ENCODE measurements at regions not wholly inside any gene's neighbourhood (a gene's known extent, or its start where the extent isn't known, plus 50 kb on each side); places are given as distances from the start of the nearest gene placed in this dataset.

DNA sequence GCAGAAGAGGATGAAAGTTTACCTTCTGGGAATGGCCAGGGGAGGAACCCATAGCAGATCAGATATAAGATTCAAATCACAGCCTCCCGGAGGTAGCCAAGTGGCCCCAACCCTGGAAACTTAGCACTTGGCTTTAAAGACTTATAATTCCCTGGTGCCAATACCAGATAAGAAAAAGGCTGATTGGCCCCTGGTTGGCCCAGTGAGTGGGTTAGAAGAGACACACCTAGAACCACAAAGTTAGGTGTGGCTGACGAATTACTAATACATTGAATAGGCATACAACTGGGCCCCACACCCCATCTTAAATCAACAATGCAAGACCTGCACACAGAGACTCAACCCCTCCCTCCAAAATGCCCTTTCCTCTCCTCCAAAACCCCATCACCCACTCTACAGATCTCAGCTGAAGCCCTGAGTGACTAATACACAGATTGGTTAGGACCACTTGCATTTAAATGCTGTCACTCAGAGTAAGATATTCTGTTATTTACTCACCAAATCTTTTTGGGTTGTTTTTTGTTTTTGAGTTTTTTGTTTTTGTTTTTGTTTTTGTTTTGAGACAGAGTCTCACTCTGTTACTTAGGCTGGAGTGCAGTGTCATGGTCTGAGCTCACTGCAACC is 315.4 kb upstream of the JARID2 start:
- intact Hi-C loops (cut with micrococcal nuclease): no loop called here

DNA sequence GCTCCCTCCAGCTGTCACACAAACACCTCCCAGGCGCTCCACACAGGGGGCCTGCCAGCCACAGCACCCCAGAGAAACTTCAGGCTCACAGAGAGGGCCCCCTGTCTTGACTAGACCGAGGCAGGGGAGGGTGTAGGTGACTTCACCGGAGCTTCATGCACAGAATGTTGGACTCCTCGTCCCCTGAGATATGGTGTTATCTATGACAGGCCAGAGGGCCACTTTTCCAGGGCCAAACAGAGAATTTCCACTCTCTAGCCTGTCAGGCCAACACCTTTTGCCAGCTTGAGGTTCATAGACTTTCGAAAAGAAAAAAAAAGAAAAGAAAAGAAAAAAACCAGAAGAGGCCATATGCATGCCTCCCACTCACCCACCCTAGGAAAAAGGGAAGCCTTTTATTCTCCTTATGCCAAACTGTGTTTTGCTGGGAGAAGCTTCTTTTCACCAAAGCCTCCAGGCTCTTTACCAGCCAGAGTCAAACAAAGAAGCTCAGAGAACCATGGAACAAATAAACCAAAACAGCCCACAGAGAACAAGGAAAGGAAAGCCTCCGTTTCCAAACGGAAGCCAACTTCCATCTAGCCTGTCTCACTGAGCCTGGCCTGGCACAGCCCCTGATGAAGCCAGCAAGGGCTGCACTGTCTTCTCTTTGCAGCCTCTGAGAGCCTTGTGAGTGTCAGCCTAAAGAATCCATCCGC is 313.2 kb upstream of the JARID2 start:
- intact Hi-C loops (cut with micrococcal nuclease): no loop called here

DNA sequence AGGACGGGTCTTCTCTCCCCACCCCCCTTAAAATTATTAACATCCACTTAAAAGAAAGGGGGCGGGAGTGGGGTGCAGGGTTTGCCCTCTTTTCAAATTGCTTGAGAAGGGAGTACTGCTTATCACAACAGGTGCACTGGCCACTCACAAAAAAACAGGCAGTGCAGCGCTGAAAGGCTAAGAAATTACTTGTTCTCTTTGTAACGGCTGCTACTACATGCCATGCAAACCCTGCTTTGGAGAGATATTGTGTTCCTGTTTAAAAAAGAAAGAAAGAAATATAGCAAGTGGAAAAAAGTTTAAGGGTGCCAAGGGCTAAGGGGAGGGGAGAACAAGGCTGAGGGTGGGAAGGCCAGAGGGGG is 312.7 kb upstream of the JARID2 start:
- intact Hi-C loops (cut with micrococcal nuclease): no loop called here

- intact Hi-C loops (cut with micrococcal nuclease): no loop called here
Observed at GRCh38 chr6:14934013-14934412, 311.9 kb upstream of the JARID2 start.

DNA sequence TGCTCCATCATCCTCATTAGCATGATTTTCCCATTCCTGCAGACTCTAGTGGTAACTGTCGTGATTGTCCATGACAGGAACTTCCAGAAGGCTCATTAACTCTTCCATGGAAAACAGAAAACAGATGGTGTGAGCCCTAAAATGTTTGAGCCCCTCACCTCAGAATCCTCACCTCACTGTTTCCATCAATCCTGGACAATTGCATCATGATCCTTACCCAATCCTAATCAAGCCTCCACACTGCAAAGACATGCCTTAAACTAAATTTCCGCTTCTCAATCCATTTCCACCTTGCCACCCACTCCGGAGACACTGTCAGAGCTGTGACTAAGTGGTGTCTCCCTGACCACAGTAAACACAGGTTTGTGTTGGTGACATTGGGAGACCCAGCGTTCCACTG is 311.0 kb upstream of the JARID2 start:
- intact Hi-C loops (cut with micrococcal nuclease): no loop called here

DNA sequence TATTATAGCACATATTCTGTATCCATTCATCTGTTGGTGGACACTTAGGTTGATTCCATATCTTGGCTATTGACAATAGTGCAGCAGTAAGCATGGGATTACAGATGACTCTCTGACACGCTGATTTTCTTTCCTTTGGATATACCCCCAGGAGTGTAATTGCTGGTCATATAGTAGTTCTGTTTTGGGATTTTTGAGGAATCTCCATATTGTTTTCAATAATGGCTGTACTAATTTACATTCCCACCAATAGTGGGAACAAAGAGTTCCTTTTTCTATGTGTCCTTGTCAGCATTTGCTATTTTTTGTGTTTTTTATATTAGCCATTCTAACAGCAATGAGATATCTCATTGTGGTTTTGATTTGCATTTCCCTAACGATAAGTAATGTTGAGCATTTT is 309.0 kb upstream of the JARID2 start:
- intact Hi-C loops (cut with micrococcal nuclease): no loop called here

DNA sequence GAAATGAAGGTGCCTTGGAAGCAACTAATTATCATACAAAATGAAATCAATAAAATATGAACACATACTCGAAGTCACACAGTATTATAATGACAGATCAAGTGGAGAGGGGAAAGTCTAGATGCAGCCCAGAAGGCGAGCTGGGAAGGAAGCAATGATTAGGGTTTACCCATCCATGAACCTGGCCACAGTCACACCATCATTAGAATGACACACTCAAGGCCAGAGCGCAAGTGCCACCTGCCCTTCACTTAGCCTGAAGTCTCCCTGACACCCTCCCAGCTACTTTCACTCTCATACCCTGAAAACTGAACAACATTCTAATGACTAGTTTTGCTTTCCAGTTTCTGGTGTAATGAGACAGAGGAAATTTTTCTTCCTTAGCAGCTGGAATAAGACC is 302.8 kb upstream of the JARID2 start:
- intact Hi-C loops (cut with micrococcal nuclease): no loop called here

- intact Hi-C loops (cut with micrococcal nuclease): no loop called here
Observed at GRCh38 chr6:14944593-14944992, 301.3 kb upstream of the JARID2 start.

GRCh38 chr6:14945461-14946185 is 300.2 kb upstream of the JARID2 start:
- intact Hi-C loops (cut with micrococcal nuclease): no loop called here

DNA sequence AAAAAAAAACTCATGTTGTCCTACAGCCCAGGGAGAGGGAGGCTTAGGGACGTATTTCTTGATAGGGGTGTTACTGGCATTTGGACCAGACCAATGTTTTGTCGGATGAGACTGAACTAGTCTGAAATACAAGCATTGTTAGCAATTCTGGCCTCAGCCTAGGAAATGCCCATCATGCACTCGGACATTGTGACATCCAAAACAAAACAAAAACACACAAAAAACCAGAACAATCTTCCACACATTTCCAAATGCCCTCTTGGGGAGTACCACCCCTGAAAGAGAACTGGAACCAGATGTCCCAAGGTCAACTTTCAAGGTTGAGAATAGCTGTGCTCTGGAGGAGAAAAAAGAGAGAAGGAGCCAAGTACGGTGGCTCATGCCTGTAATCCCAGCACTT is 299.1 kb upstream of the JARID2 start:
- intact Hi-C loops (cut with micrococcal nuclease): no loop called here

GRCh38 chr6:14948586-14949245 is 297.2 kb upstream of the JARID2 start:
- intact Hi-C loops (cut with micrococcal nuclease): no loop called here

DNA sequence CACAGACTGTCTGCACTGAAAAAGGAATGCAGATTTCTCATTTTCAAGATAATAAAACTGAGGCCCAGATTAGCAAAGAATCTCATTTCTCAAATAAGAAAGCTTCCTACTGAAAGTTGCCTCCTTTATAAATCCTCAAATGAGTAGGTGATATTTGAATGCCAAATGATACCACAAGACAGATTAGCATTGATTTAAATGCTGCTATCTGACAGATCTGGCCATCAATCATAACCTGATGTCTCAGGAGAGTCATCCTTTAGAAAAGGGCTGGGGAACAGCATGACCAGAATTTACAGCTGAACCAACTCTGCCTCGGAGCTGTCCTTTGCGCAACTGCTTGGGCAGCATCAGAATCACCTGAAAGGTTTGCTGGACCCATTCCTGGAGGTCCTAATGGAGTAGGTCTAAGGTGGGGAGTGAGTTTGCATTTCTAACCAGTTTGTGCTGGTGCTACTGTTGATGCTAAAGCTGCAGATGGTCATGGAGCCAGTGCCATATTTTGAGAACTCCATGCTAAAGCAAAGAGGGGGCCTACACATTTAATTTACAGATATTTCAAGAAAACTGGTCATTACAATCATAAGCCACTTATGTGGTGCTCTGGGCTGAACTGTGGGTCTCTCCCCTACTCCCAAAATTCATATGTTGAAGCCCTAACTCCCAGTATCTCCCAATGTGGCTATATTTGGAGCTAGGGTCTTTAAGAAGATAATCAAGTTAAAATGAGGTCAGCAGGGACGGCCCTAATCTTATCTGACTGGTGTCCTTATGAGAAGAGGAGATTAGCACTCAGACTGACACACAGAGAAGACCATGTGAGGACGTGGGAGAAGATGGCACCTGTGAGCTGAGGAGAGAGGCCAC is 295.5 kb upstream of the JARID2 start:
- intact Hi-C loops (cut with micrococcal nuclease): no loop called here

- intact Hi-C loops (cut with micrococcal nuclease): no loop called here
Observed at GRCh38 chr6:14950970-14951276, 294.9 kb upstream of the JARID2 start.

GRCh38 chr6:14951704-14952103 is 294.2 kb upstream of the JARID2 start:
- intact Hi-C loops (cut with micrococcal nuclease): no loop called here

- intact Hi-C loops (cut with micrococcal nuclease): no loop called here
Observed at GRCh38 chr6:14953836-14954235, 292.0 kb upstream of the JARID2 start.

DNA sequence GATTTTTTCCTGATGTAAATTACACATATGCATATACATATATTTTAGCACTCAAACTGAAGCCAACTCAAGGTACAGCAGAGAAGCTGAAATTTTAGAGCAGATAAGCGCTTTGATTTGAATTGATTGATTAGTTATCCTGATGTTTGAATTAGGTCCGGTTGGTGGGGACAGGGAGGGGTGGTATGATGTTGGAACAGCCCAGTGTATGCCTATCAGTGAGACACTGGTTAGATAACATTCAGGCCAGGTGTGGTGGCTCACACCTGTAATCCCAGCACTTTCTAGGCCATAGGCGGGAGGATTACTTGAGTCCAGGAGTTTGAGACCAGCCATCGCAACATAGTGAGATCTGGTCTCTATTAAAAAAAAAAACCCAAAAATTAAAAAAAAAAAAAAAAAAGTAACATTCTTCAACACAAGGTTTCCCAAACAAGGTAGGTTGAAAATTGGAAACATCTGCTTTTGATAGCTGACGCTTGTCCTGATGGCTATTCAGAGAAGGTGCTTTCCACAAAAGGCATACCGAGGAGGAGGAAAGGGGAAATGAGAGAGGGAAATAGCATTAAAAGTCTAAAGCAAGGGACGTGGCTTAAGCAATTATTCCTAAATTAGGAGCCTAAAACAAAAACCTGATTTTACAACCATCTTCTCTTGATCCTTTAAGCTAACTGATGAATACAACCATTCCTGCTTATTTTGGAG is 288.4 kb upstream of the JARID2 start:
- intact Hi-C loops (cut with micrococcal nuclease): no loop called here

GRCh38 chr6:14959324-14959885 is 286.5 kb upstream of the JARID2 start:
- intact Hi-C loops (cut with micrococcal nuclease): no loop called here

GRCh38 chr6:14964556-14965270 is 281.2 kb upstream of the JARID2 start:
- intact Hi-C loops (cut with micrococcal nuclease): no loop called here

GRCh38 chr6:14965424-14966075 is 280.3 kb upstream of the JARID2 start:
- intact Hi-C loops (cut with micrococcal nuclease): no loop called here

Measured in T-helper 1 cell treated with Interleukin-12 subunit alpha and Interleukin-12 subunit beta and Interleukin-4 antibody, amounts not matched to agents 30 ng/mL and 1 ng/mL, for 36 hours (primary cell).